ENCODE measurements at regions not wholly inside any gene's neighbourhood (a gene's known extent, or its start where the extent isn't known, plus 50 kb on each side); places are given as distances from the start of the nearest gene placed in this dataset.

DNA sequence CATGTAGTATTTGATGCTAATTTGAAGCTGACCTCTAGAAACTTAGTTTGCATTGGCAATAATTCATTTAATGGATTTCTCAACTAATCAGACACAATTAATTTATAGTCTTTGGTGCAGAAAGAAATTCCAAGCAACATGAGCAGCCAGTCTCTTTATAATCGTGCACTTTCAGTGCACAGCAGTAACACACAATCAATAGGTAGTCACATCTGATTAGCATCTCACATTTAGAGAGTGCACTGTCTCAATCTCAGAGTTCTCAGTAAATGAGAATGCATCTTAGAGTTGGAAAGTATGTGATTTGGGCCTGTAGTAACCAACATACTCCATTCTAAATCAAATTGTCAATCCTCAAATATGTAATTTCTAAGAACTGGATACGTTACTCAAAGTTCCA is 377.6 kb downstream of the POM121L12 start:
- TF ChIP-seq POLR2A (IDR thresholded peaks at IDR 0.05) (no peak), EP300 (IDR thresholded peaks at IDR 0.05) (no peak)
